Activated naive CD4-positive, alpha-beta T cell (primary cell): ENCODE measurements at regions not wholly inside any gene's neighbourhood (a gene's known extent, or its start where the extent isn't known, plus 50 kb on each side); places are given as distances from the start of the nearest gene placed in this dataset.

Experiments
- DNase-seq, 4 experiments: peaks; one replicate each; lab custom pipeline; 2025; lab: John Stamatoyannopoulos, UW

- no peak for DNase-seq
Observed at GRCh38 chr12:127893895-127894609, 372.9 kb upstream of the TMEM132C start.

- DNase-seq = no peak
Observed at GRCh38 chr12:127896661-127897060, 370.3 kb upstream of the TMEM132C start.

- no peak for DNase-seq
Observed at GRCh38 chr12:127898616-127899015, 368.4 kb upstream of the TMEM132C start.

GRCh38 chr12:127899971-127900370 lies 367.0 kb upstream of the TMEM132C start:
- no peak for DNase-seq

- DNase-seq = no peak
Observed at GRCh38 chr12:127900386-127900785, 366.6 kb upstream of the TMEM132C start.

GRCh38 chr12:127903146-127903545 lies 363.8 kb upstream of the TMEM132C start:
- DNase-seq = no peak

- no peak for DNase-seq
Observed at GRCh38 chr12:127909041-127909440, 357.9 kb upstream of the TMEM132C start.

GRCh38 chr12:127911291-127911690 lies 355.7 kb upstream of the TMEM132C start:
- DNase-seq = no peak

- no peak for DNase-seq
Observed at GRCh38 chr12:127912035-127912665, 354.8 kb upstream of the TMEM132C start.

GRCh38 chr12:127923501-127923900 lies 343.5 kb upstream of the TMEM132C start:
- no peak for DNase-seq

- no peak for DNase-seq
Observed at GRCh38 chr12:127925971-127926370, 341.0 kb upstream of the TMEM132C start.

- DNase-seq = no peak
Observed at GRCh38 chr12:127928178-127928577, 338.8 kb upstream of the TMEM132C start.

GRCh38 chr12:127928615-127929571 lies 338.1 kb upstream of the TMEM132C start:
- DNase-seq = no peak

GRCh38 chr12:127930122-127930521 lies 336.8 kb upstream of the TMEM132C start:
- no peak for DNase-seq

- DNase-seq = no peak
Observed at GRCh38 chr12:127934409-127934808, 332.6 kb upstream of the TMEM132C start.

- no peak for DNase-seq
Observed at GRCh38 chr12:127936463-127936862, 330.5 kb upstream of the TMEM132C start.

GRCh38 chr12:127941332-127941731 lies 325.6 kb upstream of the TMEM132C start:
- no peak for DNase-seq

- DNase-seq = no peak
Observed at GRCh38 chr12:127942981-127943380, 324.0 kb upstream of the TMEM132C start.

- no peak for DNase-seq
Observed at GRCh38 chr12:127943481-127944210, 323.3 kb upstream of the TMEM132C start.

GRCh38 chr12:127944211-127944899 lies 322.6 kb upstream of the TMEM132C start:
- DNase-seq = no peak

GRCh38 chr12:127957001-127957660 lies 309.8 kb upstream of the TMEM132C start:
- DNase-seq = no peak
